Dermis microvascular lymphatic vessel endothelial cell (primary cell): ENCODE measurements at regions not wholly inside any gene's neighbourhood (a gene's known extent, or its start where the extent isn't known, plus 50 kb on each side); places are given as distances from the start of the nearest gene placed in this dataset.
"Not testable (repeated sequence)": the region's sequence is repeated elsewhere in the genome, so short reads cannot be mapped to it uniquely, and the experiment has no call there.

ENCODE experiments used
- DNase-seq, 2 donors: peaks; one replicate each; pipeline versions ENCODE4 v3.0.0 to v3.0.0-alpha.2; 2010; ENCODE audit warnings: low read depth in 2 of 2

DNA sequence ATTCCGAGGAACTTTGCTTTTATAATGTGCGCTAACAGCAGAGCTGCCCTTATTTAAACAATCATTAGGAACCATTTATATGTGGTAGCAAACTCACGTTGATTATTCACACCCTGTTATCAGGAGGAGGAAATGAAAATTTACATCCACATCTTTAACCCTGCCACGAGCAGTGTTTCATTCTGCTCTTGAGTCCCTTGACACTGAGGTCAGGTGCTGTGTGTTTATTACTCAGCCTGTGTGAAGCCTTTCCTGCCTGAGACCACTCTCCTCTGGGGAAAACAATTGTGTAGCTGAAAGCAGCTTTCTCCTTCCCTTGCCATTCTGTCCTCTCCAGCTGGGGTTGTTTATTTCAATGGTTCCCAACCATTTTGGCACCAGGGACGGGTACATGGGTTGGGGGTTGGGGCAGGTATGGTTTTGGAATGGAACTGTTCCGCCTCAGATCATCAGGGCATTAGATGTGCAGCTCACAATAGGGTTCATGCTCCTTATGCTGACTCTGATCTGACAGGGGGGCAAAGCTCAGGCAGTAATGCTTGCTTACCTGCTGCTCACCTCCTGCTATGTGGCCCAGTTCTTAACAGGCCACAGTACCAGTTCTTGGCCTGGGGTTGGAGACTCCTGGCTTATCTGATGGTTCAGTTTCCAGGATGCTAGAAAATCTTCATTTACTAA lies 651.1 kb downstream of the TDRD15 start:
- peak in 1 of 2 donors; percentile 81 for DNase-seq

DNA sequence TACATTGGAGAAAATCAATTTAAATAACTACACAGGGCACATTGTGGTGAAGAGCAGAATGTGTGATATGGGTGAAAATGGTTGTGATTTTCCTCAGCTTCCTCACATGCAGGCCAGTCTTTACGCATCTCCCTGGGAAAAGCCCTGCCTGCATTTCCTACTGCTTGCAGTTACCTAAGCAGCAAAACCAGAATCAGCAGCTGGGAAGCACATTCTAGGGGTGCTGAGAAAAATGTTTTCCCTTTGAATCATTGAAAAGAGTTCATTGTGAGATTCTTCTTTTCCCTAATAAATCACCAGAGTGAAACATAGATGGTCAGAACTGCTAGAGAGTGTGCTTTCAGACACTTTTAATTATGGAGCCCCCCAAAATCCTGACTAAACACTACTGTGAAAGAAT lies 656.0 kb downstream of the TDRD15 start:
- DNase-seq, result no peak

DNA sequence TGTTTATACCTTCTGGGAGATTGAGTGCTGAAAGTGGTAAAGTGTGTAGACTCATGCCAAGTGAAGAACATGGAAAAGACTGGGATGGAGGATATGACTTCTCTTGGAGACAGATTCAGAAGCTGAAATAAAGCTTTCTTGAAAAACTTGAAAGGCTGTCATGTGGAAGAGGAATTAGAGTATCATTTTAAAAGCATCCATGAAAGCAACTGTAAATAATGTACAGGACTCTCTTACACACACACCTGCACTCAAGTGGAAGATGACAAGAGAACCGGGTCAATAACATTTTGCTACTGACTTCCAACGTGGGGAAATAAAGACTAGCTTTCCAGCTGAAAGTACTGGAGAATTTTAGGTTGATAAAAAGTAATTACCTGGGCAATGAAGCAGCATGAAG lies 658.2 kb downstream of the TDRD15 start:
- no peak for DNase-seq

DNA sequence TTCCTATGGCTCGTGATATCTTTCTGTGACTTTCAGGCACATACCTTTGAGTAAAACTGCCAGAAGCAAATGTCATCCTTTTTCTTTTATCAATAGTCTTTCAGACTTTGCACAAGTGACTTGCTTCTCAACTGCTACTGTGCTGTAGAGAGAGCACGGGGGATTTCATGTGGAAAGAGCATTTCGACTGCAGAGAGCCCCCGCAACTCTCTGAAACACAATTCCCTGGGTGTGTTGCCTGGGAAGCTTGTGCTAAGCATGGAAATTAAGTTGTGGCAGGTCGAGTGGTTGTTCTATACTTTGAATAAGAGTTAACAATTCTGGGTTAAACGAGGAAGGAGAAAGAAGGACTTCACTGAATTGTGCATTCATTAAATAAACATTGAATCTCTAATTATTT lies 659.1 kb downstream of the TDRD15 start:
- DNase-seq, result no peak

DNA sequence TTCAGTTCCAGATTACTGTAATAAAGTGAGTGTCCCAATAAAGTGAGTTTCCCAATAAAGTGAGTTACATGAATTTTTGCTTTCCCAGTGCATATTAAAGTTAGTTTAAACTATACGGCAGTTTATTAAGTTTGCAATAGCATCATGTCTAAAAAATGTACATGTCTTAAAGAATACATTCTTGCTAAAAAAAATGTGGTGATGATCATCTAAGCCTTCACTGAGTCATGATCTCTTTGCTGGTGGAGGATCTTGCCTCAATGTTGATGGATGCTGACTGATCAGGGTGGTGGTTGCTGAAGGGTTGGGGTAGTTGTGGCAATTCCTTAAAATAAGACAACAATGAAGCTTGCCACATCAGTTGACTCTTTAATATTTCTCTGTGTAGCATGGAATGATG lies 664.2 kb downstream of the TDRD15 start:
- no peak for DNase-seq

DNA sequence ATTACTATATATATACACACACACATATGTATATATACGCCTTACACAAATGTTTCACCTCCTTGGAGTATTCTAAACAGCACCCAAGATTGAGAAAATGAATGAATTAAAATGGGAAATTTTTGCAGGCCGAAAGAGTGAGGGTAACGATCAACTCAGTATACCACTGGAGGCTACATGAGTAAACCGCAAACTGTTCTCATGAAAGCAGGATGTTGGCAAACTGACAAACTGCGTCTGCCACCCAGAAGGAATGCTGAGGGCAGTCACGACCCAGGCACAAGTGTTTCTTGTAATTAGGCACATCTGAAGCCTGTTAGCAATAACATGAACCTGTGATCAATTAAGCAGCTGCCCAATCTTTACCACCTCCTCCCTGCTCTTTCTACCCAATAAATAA lies 666.5 kb downstream of the TDRD15 start:
- DNase-seq, result not testable (repeated sequence)

DNA sequence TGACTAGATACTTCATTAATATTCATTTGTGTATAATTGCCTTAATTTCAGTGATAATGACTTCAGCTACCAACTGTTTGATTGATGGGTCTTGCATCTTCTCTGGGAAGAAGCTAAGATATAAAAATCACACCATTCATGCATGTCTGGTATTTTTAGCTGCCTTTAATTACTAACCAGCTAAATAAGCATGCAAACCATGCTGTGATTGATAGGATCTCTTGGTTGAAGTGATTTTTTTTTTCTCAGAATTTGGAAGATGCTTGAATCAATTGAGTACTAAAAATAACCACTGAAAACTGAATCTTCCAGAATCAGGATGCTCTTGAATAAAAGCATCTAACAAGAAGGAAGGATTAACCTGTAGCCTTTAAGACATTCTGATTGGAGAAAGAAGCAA lies 668.8 kb downstream of the TDRD15 start:
- no peak for DNase-seq

DNA sequence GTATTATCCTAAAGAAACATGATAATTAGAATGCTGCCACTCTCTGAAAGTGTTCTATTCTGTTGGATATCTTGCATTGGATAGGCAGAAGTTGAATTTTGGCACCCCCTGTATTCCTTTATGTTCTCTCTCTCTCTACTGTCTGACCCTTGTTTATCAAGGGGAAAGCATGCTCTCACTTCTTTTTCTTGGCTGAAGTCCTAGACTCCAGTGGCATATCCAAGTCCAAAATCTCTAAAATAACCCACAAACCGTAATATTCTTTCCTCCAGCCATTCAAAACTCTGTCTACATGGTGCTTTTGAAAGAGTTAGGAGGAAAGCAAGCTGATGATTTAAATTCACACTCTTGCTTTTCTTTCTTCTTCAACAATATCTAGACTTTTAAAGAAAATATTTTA lies 669.7 kb downstream of the TDRD15 start:
- DNase-seq, result no peak

DNA sequence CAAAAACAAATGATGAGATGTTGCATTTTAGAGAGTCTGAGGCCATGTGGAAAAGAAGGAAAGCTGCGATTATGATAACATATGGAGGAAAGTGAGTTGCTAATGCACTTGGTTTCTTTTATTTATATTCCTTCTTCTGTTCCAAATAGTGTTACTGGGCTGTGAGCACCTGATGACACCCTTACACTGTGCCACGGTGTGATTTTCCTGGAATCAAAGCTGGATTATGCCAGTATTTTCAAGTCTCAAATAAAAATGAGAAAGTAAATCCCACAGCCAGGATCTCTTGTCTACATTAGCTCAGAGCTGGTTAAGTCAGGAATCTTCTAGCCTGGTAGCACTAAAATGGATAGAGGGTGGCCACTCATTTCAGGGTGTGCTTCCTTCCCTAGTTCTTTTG lies 670.8 kb downstream of the TDRD15 start:
- DNase-seq, result no peak

DNA sequence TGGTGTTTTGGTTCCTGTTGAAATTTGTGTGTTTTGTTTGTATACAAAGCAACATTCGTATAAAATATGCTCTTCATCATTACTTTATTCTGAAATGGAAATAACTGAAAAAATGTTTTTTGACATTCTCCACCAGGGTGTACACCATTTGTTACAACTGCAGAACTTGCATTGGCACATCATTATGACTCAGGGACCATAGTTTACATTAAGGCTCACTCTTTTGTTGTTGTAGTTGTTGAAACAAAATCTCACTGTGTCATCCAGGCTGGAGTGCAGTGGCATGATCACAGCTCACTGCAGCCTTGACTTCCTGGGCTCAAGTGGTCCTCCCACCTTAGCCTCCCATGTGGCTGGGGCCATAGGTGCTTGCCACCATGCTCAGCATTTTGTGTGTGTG lies 676.6 kb downstream of the TDRD15 start:
- no peak for DNase-seq

DNA sequence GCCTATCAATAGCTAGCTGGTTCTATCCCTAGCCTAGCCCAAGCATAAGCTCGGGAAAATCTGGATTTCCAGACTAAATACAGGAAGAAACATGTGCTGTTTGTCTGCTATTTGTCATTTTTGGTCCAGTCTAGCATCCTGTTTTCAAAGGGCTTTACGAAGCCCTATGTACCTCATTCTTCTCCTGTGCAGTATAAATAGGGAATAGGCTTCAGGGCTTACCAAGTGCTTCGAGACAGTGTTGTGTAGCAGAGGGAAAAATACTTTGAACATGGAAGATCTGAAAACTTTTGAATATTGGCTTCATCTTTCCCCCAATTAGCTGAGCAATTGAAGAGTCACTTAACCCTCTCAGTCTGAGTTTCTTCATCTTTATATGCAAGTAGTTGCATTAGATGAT lies 679.8 kb downstream of the TDRD15 start:
- no peak for DNase-seq

DNA sequence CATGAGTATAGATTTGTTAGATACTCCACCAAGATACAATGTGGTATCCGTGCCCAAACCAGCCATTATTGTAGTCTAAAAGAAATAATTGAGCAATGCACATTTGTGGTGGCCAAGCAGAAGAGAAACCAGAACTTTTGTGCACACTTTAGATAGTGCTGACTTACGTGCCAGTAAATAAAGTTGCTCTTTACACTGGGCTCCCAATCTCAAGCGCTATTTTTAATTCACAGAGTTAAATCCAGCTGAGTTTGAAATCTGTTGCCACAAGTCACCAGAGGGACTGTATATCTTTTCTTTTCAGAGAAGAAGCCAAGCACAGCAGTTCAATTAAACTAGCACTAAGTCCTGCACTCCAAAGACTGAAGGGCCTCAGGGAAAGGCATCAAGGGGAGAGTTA lies 680.4 kb downstream of the TDRD15 start:
- no peak for DNase-seq

DNA sequence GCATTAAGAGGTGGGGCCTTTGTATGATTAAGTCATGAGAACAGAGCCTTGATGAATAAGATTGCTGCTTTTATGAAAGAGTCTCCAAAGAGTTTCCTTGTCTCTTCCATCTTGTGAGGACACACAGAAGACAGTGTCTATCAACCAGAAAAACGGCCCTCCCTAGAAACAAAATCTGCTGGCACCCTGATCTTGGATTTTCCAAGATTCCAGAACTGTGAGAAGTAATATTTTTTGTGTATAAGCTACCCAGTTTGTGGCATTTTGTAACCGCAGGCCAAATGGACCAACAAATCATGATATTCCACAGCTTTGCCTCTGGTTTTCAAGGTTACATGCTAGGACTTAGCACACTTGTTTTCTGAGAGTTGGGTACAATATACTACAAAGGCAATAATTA lies 687.8 kb downstream of the TDRD15 start:
- DNase-seq, result no peak

DNA sequence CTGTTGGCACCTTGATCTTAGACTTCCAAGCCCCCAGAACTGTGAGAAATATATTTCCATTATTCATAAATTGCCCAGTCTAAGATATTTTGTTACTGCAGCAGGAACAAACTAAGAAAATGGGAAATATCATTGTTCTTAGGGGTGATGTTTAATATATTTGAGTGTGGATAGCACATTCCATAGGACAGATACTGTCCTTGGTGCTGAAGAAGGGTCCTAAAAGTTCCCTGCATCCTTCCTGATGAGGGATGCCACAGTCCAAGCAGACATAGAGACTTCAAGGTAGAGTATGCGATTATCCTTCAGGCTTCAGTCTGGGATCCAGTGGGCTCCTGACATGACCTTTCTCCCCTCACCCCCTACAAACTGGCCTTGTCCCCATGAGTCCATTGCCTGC lies 689.0 kb downstream of the TDRD15 start:
- no peak for DNase-seq

DNA sequence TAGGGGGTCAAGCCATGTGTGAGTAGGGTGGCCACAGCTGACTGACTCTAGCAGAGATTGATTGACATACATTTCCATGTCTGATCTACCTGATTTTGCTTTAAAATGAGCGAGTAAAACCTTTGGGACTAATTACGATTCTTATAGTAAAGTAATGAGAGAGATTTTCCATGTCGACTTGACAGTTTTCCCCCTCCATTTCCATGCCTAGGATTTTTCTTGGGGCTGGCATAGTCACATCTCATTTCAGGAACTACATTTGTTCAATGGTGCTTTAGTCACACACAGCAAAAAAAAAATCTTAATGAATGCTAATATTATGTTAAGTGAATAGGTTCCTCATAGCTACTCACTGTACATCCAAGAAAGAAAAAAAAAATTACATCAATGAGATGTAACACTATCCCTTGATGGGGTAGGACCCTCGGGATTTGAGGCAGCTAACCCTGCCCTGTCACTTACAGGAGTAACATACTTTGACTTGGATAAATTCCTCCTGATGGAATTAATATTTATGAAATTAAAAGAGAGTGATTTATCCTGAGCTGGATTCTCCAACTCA lies 690.9 kb downstream of the TDRD15 start:
- no peak for DNase-seq

DNA sequence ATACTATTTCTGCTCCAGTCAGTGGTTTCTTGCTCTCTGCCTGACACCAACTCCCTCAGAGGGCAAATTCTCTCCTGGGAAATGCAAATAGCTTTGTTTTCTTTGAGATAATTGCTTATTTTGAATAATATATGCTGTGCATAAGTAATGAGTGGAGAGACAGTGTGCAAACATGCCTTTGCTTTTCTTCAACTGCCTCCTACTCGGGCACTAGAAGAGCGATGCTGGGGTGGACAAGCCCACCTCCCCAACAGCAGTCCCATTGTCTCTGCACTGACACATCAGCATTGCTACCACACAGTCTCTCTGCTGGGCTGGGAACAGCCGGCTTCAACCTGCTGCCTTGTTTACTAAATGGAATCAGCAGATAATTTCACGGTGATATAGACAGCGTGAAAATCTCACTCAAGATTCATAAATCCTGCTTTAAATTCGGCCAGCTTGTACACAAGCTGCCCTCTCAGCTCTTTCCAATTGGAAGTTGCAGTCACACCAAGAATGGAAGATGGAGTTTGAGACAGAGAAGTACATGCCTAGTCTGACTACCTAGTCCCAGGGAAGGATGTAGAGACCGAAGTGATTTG lies 694.5 kb downstream of the TDRD15 start:
- no peak for DNase-seq

DNA sequence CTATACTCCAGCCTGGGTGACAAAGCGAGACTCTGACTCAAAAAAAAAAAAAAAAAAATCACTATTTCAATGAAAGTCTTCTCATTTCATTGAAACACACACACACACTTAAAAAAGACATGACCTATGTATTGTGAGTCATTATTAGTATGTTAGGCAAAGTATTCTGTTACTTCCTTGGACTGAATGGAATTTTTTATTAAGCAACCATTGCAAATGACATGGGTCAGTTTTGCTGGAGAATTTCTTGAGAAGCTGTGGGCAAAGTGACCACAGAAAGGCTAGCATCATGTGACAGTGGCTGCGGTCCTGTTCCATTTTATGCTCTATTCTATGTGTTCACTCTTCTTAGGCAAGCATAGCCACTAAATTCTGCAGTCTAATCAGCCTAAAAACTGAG lies 695.7 kb downstream of the TDRD15 start:
- DNase-seq, result no peak

DNA sequence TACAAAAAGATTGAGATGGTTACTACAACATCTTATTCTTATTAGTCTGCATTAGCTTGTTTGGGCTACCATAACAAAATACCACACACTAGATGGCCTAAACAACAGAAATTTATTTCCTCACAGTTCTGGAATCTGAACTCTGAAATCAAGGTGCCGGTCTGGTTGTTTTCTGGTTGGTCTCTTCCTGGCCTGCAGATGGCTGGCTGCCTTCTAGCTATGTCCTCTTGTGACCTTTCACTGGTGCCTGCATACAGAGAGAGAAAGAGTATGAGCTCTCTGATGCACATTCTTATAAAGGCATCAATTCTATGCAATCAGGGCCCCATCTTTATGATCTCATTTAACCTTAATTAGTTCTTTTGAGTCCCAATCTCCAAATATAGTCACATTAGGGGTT lies 696.5 kb downstream of the TDRD15 start:
- no peak for DNase-seq

DNA sequence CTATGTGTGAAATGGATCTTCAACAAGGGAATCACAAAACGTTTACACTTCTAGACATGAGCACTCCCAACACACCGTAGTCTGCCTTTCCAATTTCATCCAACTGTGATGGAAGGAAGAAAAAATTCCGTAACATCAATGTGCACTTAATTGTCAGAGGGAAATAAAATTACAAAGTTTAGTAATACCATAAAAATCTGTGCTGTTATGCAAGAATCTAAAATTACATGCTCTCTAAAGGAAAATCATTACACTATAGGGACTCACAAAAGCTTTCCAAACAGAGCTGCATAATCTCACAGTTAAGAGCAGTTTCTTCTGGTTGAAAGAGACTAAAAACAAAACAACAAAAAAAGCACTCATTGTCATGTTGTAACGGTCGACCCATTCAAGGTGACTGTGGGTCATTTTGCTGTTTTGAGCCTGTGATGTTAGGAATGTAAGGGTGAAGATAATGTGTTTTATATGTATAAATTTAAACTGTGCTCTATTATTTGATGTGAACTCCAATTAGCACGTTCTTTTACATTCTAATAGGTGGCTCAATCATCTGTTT lies 698.0 kb downstream of the TDRD15 start:
- DNase-seq, result no peak

DNA sequence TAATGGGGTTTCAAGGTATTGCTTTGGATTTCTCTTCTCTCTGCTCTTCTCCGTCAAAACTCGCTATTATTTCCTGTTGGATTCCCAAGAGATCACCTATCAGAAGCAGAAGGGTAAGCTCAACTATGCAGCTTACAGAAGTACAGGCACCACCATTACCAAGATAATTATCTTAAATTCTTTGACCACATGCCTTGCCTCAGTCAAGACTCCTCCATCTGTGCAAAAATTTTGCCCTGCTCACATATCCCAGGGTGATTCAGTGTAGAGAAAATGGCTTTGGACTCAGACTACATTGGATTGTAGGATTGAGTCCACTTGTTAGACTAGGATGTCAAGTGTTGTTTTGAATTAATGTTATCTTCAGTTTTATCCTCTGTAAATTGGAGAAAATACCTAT lies 698.7 kb downstream of the TDRD15 start:
- no peak for DNase-seq

DNA sequence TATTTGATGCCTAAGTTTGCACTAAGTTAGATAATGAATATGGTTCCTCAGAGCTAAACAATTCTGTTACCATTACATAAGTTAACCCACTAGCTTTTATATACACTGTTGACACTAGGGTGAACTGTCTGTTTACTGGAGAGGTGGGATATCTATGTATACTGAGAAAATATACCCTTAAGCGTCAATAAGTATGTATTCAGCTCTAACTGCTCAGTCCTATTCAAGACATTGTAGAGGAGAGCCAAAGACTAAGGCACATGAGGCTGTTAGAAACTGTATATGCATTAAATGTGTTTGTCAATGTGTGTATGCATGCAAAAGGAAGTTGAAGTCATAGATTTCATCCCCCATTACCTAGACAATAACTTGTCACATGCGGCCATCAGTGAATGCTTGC lies 710.0 kb downstream of the TDRD15 start:
- DNase-seq, result no peak

DNA sequence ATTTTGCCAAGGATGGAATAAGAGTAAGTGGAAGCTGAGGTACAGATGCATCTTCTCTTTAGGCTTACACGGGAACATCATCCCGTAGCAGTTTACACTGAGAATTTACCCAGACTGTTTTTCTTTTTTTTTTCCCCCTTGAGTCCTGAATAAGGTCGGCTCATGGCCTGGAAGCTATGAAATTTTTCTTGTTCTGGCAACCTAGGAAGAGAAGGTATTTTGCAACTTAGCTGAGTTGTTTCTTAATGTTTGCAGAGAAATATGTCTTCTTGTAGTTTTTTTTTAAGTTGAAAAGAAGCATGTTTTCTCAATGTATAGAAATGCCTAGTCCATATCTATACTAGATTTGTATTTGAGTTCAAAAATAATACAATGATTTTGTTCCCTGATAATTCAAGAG lies 712.5 kb downstream of the TDRD15 start:
- DNase-seq, result no peak

DNA sequence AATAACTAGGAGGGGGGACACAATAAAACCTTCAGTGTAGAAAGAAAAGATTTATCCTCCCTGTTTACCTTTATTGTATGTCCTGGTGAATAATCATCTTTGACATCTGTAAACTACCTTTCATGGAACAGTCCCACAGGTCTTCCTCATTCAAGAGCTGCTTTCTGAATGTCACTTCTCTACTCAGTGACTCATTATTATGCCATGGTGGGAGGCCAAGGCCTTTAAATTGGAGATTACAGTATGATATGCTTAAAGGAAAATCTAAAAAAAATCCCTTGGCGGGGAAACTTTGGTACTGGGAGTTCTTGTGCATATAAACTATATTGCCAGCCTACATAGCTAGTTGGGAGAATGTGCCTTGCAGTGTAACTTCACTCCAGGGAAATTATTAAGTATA lies 713.0 kb downstream of the TDRD15 start:
- no peak for DNase-seq
